Endothelial cell of umbilical vein (primary cell): ENCODE measurements at regions not wholly inside any gene's neighbourhood (a gene's known extent, or its start where the extent isn't known, plus 50 kb on each side); places are given as distances from the start of the nearest gene placed in this dataset.

Source experiments
- BruUV-seq: library from RNA; stranded (reverse); fragments of 400-500 nt; replicated peaks from 2 replicates; lab custom pipeline; 2021; lab: Mats Ljungman, UMichigan
- CTCF ChIA-PET: fragments of 300-600, 350-600 bp; sonication (Branson Sonifier 250); formaldehyde crosslinking; loops from one replicate; lab custom pipeline; 2021; ENCODE audit warnings: antibody characterized with exemption, inconsistent platforms; lab: Charles Lee
- POLR2A ChIA-PET: fragments of 300-600, 350-600 bp; sonication (Branson Sonifier 250); formaldehyde crosslinking; loops from one replicate; lab custom pipeline; 2021; ENCODE audit warnings: antibody characterized with exemption, inconsistent platforms; lab: Charles Lee
- DNase-seq: peaks from one replicate; pipeline ENCODE4 v3.0.0-alpha.2; 2011; ENCODE audit warnings: low read depth, low spot score
- FAIRE-seq: peaks from 2 replicates; lab custom pipeline; 2011; peaks lifted over from hg19 to GRCh38; lab: Jason Lieb, UNC
- H2AFZ ChIP-seq: 2 replicates; pipeline ENCODE4 v1.6.0; 2012; ENCODE audit warnings: low read depth, low read length, control low read depth, inconsistent platforms
- H3K27ac ChIP-seq: 2 replicates; pipeline ENCODE4 v1.5.1; 2011; ENCODE audit warnings: low read depth, mild to moderate bottlenecking, control low read depth, low read length, moderate library complexity; ENCODE audit not compliant: insufficient read depth
- H3K27me3 ChIP-seq, 2 experiments: 2 replicates each; pipeline versions ENCODE4 v1.6.0 to v1.6.1; 2011; ENCODE audit warnings: low read length in 2 of 2, mixed read lengths in 1 of 2; ENCODE audit not compliant: control insufficient read depth in 2 of 2, insufficient read depth in 2 of 2
- H3K36me3 ChIP-seq, 2 experiments: 2 replicates in 1 of 2; 3 replicates in 1 of 2; pipeline ENCODE4 v1.5.1; 2011; ENCODE audit warnings: low read length in 2 of 2, mild to moderate bottlenecking in 1 of 2, moderate library complexity in 1 of 2; ENCODE audit not compliant: control insufficient read depth in 2 of 2, insufficient read depth in 2 of 2; ENCODE audit errors: extremely low read depth in 1 of 2
- H3K4me1 ChIP-seq: 3 replicates; pipeline ENCODE4 v1.5.1; 2011; ENCODE audit warnings: mild to moderate bottlenecking, low read length; ENCODE audit not compliant: control insufficient read depth, insufficient read depth; ENCODE audit errors: extremely low read depth
- H3K4me2 ChIP-seq: 2 replicates; pipeline ENCODE4 v1.6.1; 2011; ENCODE audit warnings: low read length, control low read depth, mixed read lengths; ENCODE audit not compliant: insufficient read depth
- H3K4me3 ChIP-seq, 3 experiments: fragments of 200-600 bp in 1 of 3; sonication (generic), shearing (Covaris generic) in 1 of 3; replicated peaks in 1 of 3; 2 replicates each; pipeline ENCODE4 v1.5.1; 2011 to 2016; ENCODE audit warnings: control low read depth in 3 of 3, low read length in 3 of 3, mild to moderate bottlenecking in 2 of 3, inconsistent platforms in 1 of 3, low read depth in 1 of 3, moderate library complexity in 1 of 3; ENCODE audit not compliant: insufficient read depth in 1 of 3
- H3K79me2 ChIP-seq: 2 replicates; pipeline ENCODE4 v1.6.0; 2012; ENCODE audit warnings: low read length, inconsistent platforms; ENCODE audit not compliant: control insufficient read depth, insufficient read depth
- H3K9ac ChIP-seq: replicated peaks from 2 replicates; pipeline ENCODE3; 2011; ENCODE audit warnings: low read length, control low read depth; ENCODE audit not compliant: insufficient read depth; ENCODE audit errors: extremely low read depth
- H3K9me1 ChIP-seq: replicated peaks from 3 replicates; pipeline ENCODE4 v1.6.0; 2011; ENCODE audit warnings: mild to moderate bottlenecking, low read length; ENCODE audit not compliant: control insufficient read depth, insufficient read depth; ENCODE audit errors: extremely low read depth
- H3K9me3 ChIP-seq: replicated peaks from 2 replicates; pipeline ENCODE4 v1.5.1; 2012; ENCODE audit warnings: low read length, inconsistent platforms; ENCODE audit not compliant: control insufficient read depth, insufficient read depth
- H4K20me1 ChIP-seq: replicated peaks from 2 replicates; pipeline ENCODE3; 2011; ENCODE audit warnings: mild to moderate bottlenecking, low read length; ENCODE audit not compliant: control insufficient read depth, insufficient read depth; ENCODE audit errors: extremely low read depth
- EZH2 ChIP-seq: IDR thresholded peaks from 2 replicates; pipeline ENCODE4 v1.6.1; 2012; ENCODE audit warnings: borderline replicate concordance, low read depth, mild to moderate bottlenecking, moderate library complexity, low read length, inconsistent platforms; ENCODE audit not compliant: severe bottlenecking
- FOS ChIP-seq: IDR thresholded peaks from 2 replicates; pipeline ENCODE4 v1.6.1; 2011; ENCODE audit warnings: mild to moderate bottlenecking, low read length, moderate library complexity, borderline replicate concordance; ENCODE audit not compliant: insufficient read depth
- GATA2 ChIP-seq: IDR thresholded peaks from 2 replicates; pipeline ENCODE4 v1.7.0; 2011; ENCODE audit warnings: low read depth, mild to moderate bottlenecking, moderate library complexity, mixed read lengths, low read length; ENCODE audit not compliant: insufficient read length, insufficient read depth
- JUN ChIP-seq: IDR thresholded peaks from 2 replicates; pipeline ENCODE4 v1.6.1; 2011; ENCODE audit warnings: borderline replicate concordance, low read depth; ENCODE audit not compliant: insufficient read length, insufficient read depth
- MYC ChIP-seq: IDR thresholded peaks from one replicate; pipeline ENCODE4 v1.6.1; 2011; ENCODE audit warnings: mild to moderate bottlenecking, low read depth, low read length
- POLR2A ChIP-seq: IDR thresholded peaks from 2 replicates; pipeline ENCODE4 v1.6.1; 2012; ENCODE audit warnings: low read depth, mild to moderate bottlenecking, control low read depth, low read length
- POLR2AphosphoS5 ChIP-seq: IDR thresholded peaks from 2 replicates; pipeline ENCODE4 v1.6.1; 2012; ENCODE audit warnings: low read depth, mild to moderate bottlenecking, control low read depth, low read length, moderate library complexity; ENCODE audit not compliant: insufficient read depth
- dilution Hi-C: fragments of 300-500 bp; cut with MboI; formaldehyde crosslinking; loops from one replicate; pipeline ENCODE4 v1.15.0; 2019; ENCODE audit warnings: low sequenced_read_pairs; ENCODE audit not compliant: extremely low pct_ligation_motif_present
- intact Hi-C: fragments of 100-400 bp; cut with micrococcal nuclease; formaldehyde crosslinking; loops from one replicate; pipeline ENCODE4 v1.10.0; 2022
- TF ChIP-seq, protein P1 (sequence below), 2 donors: IDR thresholded peaks; 1 replicate in 1 of 2; 2 replicates in 1 of 2; pipeline ENCODE4 v1.5.1; 2011; ENCODE audit warnings: low read length in 2 of 2, mild to moderate bottlenecking in 2 of 2, moderate library complexity in 2 of 2, control low read depth in 1 of 2, inconsistent platforms in 1 of 2, low read depth in 1 of 2; ENCODE audit not compliant: insufficient read depth in 1 of 2; ENCODE audit errors: extremely low read depth in 1 of 2
- TF ChIP-seq, protein P2 (sequence below): IDR thresholded peaks from 2 replicates; pipeline ENCODE4 v1.6.1; 2011; ENCODE audit not compliant: insufficient read depth, insufficient read length

DNA sequence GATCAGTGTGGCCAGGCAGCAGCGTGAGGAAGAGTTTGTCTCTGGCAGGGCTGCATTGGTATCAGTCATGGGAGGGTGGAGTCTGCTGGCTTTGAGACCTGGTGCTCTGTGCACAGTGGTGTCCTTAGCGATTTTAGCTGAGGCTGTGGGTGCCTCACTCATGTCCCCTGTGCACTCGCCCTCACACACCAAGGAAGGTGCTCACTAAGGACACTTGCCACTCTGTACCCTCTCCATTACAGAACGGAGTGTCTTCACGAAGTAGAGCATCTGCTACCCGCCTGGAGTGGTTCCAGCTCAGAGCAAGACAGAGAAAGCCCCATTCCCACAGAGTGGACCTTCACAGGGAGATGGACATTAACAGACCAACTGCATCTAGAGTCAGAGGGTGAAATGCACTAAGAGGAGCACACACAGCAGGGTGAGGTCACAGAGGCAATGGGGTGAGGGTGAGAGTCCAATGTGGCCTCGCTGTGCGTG, 117.9 kb downstream of the MATN1 start:
- Histone ChIP-seq H3K4me2 (no peak overlapping the region), H3K79me2 (no peaks in the 10 kb centered on the region), H2AFZ (no peak overlapping the region), H4K20me1 (no peaks in the 10 kb centered on the region), H3K4me3 (no peak overlapping the region), H3K36me3 (no peaks in the 10 kb centered on the region), H3K4me1 (no peaks in the 10 kb centered on the region), H3K9me3 (no peaks in the 10 kb centered on the region), H3K27ac (no peak overlapping the region), H3K27me3 (no peaks in the 10 kb centered on the region), H3K9me1 (no peaks in the 10 kb centered on the region), H3K9ac (no peak overlapping the region)
- intact Hi-C loops (no loop called here), dilution Hi-C loops (no loop called here)
- TF ChIP-seq POLR2A (no peak), GATA2 (no peak), MYC (no peak), EZH2 (no peak), FOS (no peak), JUN (no peak), POLR2AphosphoS5 (no peak)
- TF ChIP-seq, protein P1, sequence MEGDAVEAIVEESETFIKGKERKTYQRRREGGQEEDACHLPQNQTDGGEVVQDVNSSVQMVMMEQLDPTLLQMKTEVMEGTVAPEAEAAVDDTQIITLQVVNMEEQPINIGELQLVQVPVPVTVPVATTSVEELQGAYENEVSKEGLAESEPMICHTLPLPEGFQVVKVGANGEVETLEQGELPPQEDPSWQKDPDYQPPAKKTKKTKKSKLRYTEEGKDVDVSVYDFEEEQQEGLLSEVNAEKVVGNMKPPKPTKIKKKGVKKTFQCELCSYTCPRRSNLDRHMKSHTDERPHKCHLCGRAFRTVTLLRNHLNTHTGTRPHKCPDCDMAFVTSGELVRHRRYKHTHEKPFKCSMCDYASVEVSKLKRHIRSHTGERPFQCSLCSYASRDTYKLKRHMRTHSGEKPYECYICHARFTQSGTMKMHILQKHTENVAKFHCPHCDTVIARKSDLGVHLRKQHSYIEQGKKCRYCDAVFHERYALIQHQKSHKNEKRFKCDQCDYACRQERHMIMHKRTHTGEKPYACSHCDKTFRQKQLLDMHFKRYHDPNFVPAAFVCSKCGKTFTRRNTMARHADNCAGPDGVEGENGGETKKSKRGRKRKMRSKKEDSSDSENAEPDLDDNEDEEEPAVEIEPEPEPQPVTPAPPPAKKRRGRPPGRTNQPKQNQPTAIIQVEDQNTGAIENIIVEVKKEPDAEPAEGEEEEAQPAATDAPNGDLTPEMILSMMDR (IDR thresholded peaks at IDR 0.05; ENCODE audit: extremely low read depth in 1 of 2, insufficient read depth in 1 of 2, low read depth in 1 of 2, low read length in 2 of 2) = no peak
- TF ChIP-seq, protein P2, sequence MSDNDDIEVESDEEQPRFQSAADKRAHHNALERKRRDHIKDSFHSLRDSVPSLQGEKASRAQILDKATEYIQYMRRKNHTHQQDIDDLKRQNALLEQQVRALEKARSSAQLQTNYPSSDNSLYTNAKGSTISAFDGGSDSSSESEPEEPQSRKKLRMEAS = no peak
- DNase-seq (no peak), FAIRE-seq (no peak)
- BruUV-seq = no TSS peak
- ChIA-PET CTCF (no interaction called here), POLR2A (no interaction called here)
